ENCODE measurements at regions not wholly inside any gene's neighbourhood (a gene's known extent, or its start where the extent isn't known, plus 50 kb on each side); places are given as distances from the start of the nearest gene placed in this dataset.

GRCh38 chr14:62468946-62469345, 576.3 kb downstream of the KCNH5 start:
- ATAC-seq, result no peak
- no peak overlapping the region for H3K4me3 ChIP-seq
- no peak overlapping the region for H3K27ac ChIP-seq
- 56 to 84% methylated on average over 1 of the region's 1 CpG for WGBS, 2 donors
- intact Hi-C loops (cut with DNase I), result no loop called here
- H3K27me3 ChIP-seq, result no peaks in the 10 kb centered on the region
- peaks cover 0 to 3% (median 0%) of the 10 kb centered on the region in 11 donors for H3K9me3 ChIP-seq
- no peak for DNase-seq
- no peak for TF ChIP-seq CTCF (IDR thresholded peaks at IDR 0.05)
- no peaks in the 10 kb centered on the region for H3K4me1 ChIP-seq
- H3K36me3 ChIP-seq, result no peaks in the 10 kb centered on the region

GRCh38 chr14:62470935-62471334, 574.3 kb downstream of the KCNH5 start:
- no peak overlapping the region for H3K4me3 ChIP-seq
- no peak for TF ChIP-seq CTCF (IDR thresholded peaks at IDR 0.05)
- H3K27ac ChIP-seq, result no peak overlapping the region
- H3K36me3 ChIP-seq, result no peaks in the 10 kb centered on the region
- ATAC-seq (no peak), DNase-seq (no peak)
- WGBS, 2 donors, result 79 to 82% methylated on average over 4 of the region's 4 CpGs
- intact Hi-C loops (cut with DNase I), result no loop called here
- peaks cover 0 to 3% (median 0%) of the 10 kb centered on the region in 11 donors for H3K9me3 ChIP-seq
- no peaks in the 10 kb centered on the region for H3K27me3 ChIP-seq
- H3K4me1 ChIP-seq, result no peaks in the 10 kb centered on the region

GRCh38 chr14:62491146-62491545, 554.1 kb downstream of the KCNH5 start:
- Histone ChIP-seq H3K27me3 (no peaks in the 10 kb centered on the region), H3K4me3 (no peak overlapping the region), H3K4me1 (no peaks in the 10 kb centered on the region), H3K27ac (no peak overlapping the region), H3K9me3 (peaks cover 0 to 23% (median 8%) of the 10 kb centered on the region in 11 donors), H3K36me3 (no peaks in the 10 kb centered on the region)
- ATAC-seq, result no peak
- 82% methylated on average over 1 of the region's 1 CpG for whole genome bisulfite sequencing, 2 donors
- DNase-seq, result no peak
- TF ChIP-seq CTCF (IDR thresholded peaks at IDR 0.05), result no peak
- intact Hi-C loops (cut with DNase I), result no loop called here

GRCh38 chr14:62497708-62498107, 547.5 kb downstream of the KCNH5 start:
- H3K9me3 ChIP-seq, result peaks cover 0 to 51% (median 15%) of the 10 kb centered on the region in 11 donors
- no peak for DNase-seq
- no peaks in the 10 kb centered on the region for H3K36me3 ChIP-seq
- TF ChIP-seq CTCF (IDR thresholded peaks at IDR 0.05), result no peak
- H3K27me3 ChIP-seq, result no peaks in the 10 kb centered on the region
- H3K4me3 ChIP-seq, result no peak overlapping the region
- 15 to 36% methylated on average over 1 of the region's 1 CpG for WGBS, 2 donors
- intact Hi-C loops (cut with DNase I), result no loop called here
- H3K4me1 ChIP-seq, result no peaks in the 10 kb centered on the region
- ATAC-seq, result no peak
- H3K27ac ChIP-seq, result no peak overlapping the region

All from heart right ventricle (tissue), 16 donors.